ENCODE measurements at regions not wholly inside any gene's neighbourhood (a gene's known extent, or its start where the extent isn't known, plus 50 kb on each side); places are given as distances from the start of the nearest gene placed in this dataset.

GRCh38 chr20:11221046-11221445 lies 547.2 kb upstream of the JAG1 start:
- Histone ChIP-seq H3K9ac (ENCODE audit: low read length in 5 of 5) (no peak overlapping the region), H3K4me3 (ENCODE audit: low read depth in 1 of 5, low read length in 5 of 5) (no peak overlapping the region), H3K9me3 (ENCODE audit: control insufficient read depth in 5 of 5, low read length in 5 of 5) (no peaks in the 10 kb centered on the region), H3K4me1 (ENCODE audit: control insufficient read depth in 5 of 5, insufficient read depth in 5 of 5, low read length in 5 of 5) (peaks cover 0 to 18% (median 9%) of the 10 kb centered on the region in 5 donors), H3K27me3 (ENCODE audit: control insufficient read depth in 5 of 5, insufficient read depth in 4 of 5, low read length in 5 of 5) (no peaks in the 10 kb centered on the region), H3K27ac (ENCODE audit: low read depth, low read length) (no peak overlapping the region), H3K36me3 (ENCODE audit: control insufficient read depth in 5 of 5, insufficient read depth in 5 of 5, low read length in 5 of 5) (no peaks in the 10 kb centered on the region)

- Histone ChIP-seq H3K36me3 (ENCODE audit: control insufficient read depth in 5 of 5, insufficient read depth in 5 of 5, low read length in 5 of 5) (no peaks in the 10 kb centered on the region), H3K9me3 (ENCODE audit: control insufficient read depth in 5 of 5, low read length in 5 of 5) (no peaks in the 10 kb centered on the region), H3K4me3 (ENCODE audit: low read depth in 1 of 5, low read length in 5 of 5) (no peak overlapping the region), H3K9ac (ENCODE audit: low read length in 5 of 5) (no peak overlapping the region), H3K4me1 (ENCODE audit: control insufficient read depth in 5 of 5, insufficient read depth in 5 of 5, low read length in 5 of 5) (peaks cover 0 to 9% (median under 1%) of the 10 kb centered on the region in 5 donors), H3K27me3 (ENCODE audit: control insufficient read depth in 5 of 5, insufficient read depth in 4 of 5, low read length in 5 of 5) (no peaks in the 10 kb centered on the region), H3K27ac (ENCODE audit: low read depth, low read length) (no peak overlapping the region)
Observed at GRCh38 chr20:11222243-11222642, 548.4 kb upstream of the JAG1 start.

- Histone ChIP-seq H3K27ac (ENCODE audit: low read depth, low read length) (no peak overlapping the region), H3K36me3 (ENCODE audit: control insufficient read depth in 5 of 5, insufficient read depth in 5 of 5, low read length in 5 of 5) (no peaks in the 10 kb centered on the region), H3K4me3 (ENCODE audit: low read depth in 1 of 5, low read length in 5 of 5) (no peak overlapping the region), H3K9ac (ENCODE audit: low read length in 5 of 5) (no peak overlapping the region), H3K4me1 (ENCODE audit: control insufficient read depth in 5 of 5, insufficient read depth in 5 of 5, low read length in 5 of 5) (peaks cover 0 to 8% (median 5%) of the 10 kb centered on the region in 5 donors), H3K9me3 (ENCODE audit: control insufficient read depth in 5 of 5, low read length in 5 of 5) (no peaks in the 10 kb centered on the region), H3K27me3 (ENCODE audit: control insufficient read depth in 5 of 5, insufficient read depth in 4 of 5, low read length in 5 of 5) (no peaks in the 10 kb centered on the region)
Observed at GRCh38 chr20:11227602-11228001, 553.8 kb upstream of the JAG1 start.

- Histone ChIP-seq H3K36me3 (ENCODE audit: control insufficient read depth in 5 of 5, insufficient read depth in 5 of 5, low read length in 5 of 5) (no peaks in the 10 kb centered on the region), H3K9me3 (ENCODE audit: control insufficient read depth in 5 of 5, low read length in 5 of 5) (no peaks in the 10 kb centered on the region), H3K27me3 (ENCODE audit: control insufficient read depth in 5 of 5, insufficient read depth in 4 of 5, low read length in 5 of 5) (no peaks in the 10 kb centered on the region), H3K4me1 (ENCODE audit: control insufficient read depth in 5 of 5, insufficient read depth in 5 of 5, low read length in 5 of 5) (peaks cover 0 to 13% (median 5%) of the 10 kb centered on the region in 5 donors), H3K9ac (ENCODE audit: low read length in 5 of 5) (no peak overlapping the region), H3K27ac (ENCODE audit: low read depth, low read length) (peak overlapping the region; percentile 21), H3K4me3 (ENCODE audit: low read depth in 1 of 5, low read length in 5 of 5) (no peak overlapping the region)
Observed at GRCh38 chr20:11229772-11230171, 556.0 kb upstream of the JAG1 start.

GRCh38 chr20:11230999-11231398 lies 557.2 kb upstream of the JAG1 start:
- no peaks in the 10 kb centered on the region for H3K9me3 ChIP-seq (ENCODE audit: control insufficient read depth in 5 of 5, low read length in 5 of 5)

GRCh38 chr20:11231742-11232648 lies 558.2 kb upstream of the JAG1 start:
- H3K4me3 ChIP-seq (ENCODE audit: low read depth in 1 of 5, low read length in 5 of 5) = no peak overlapping the region
- H3K4me1 ChIP-seq (ENCODE audit: control insufficient read depth in 5 of 5, insufficient read depth in 5 of 5, low read length in 5 of 5) = peaks cover 0 to 15% (median 5%) of the 10 kb centered on the region in 5 donors
- H3K9me3 ChIP-seq (ENCODE audit: control insufficient read depth in 5 of 5, low read length in 5 of 5) = no peaks in the 10 kb centered on the region
- no peak overlapping the region for H3K9ac ChIP-seq (ENCODE audit: low read length in 5 of 5)
- H3K27me3 ChIP-seq (ENCODE audit: control insufficient read depth in 5 of 5, insufficient read depth in 4 of 5, low read length in 5 of 5) = no peaks in the 10 kb centered on the region
- H3K36me3 ChIP-seq (ENCODE audit: control insufficient read depth in 5 of 5, insufficient read depth in 5 of 5, low read length in 5 of 5) = no peaks in the 10 kb centered on the region
- no peak overlapping the region for H3K27ac ChIP-seq (ENCODE audit: low read depth, low read length)

More at GRCh38 chr20:11230999-11231398, 557.2 kb upstream of the JAG1 start:
- H3K4me1 ChIP-seq (ENCODE audit: control insufficient read depth in 5 of 5, insufficient read depth in 5 of 5, low read length in 5 of 5) = peaks cover 0 to 15% (median 5%) of the 10 kb centered on the region in 5 donors
- no peak overlapping the region for H3K4me3 ChIP-seq (ENCODE audit: low read depth in 1 of 5, low read length in 5 of 5)
- no peak overlapping the region for H3K9ac ChIP-seq (ENCODE audit: low read length in 5 of 5)
- no peaks in the 10 kb centered on the region for H3K27me3 ChIP-seq (ENCODE audit: control insufficient read depth in 5 of 5, insufficient read depth in 4 of 5, low read length in 5 of 5)
- H3K27ac ChIP-seq (ENCODE audit: low read depth, low read length) = no peak overlapping the region
- no peaks in the 10 kb centered on the region for H3K36me3 ChIP-seq (ENCODE audit: control insufficient read depth in 5 of 5, insufficient read depth in 5 of 5, low read length in 5 of 5)

GRCh38 chr20:11232896-11233295 lies 559.1 kb upstream of the JAG1 start:
- Histone ChIP-seq H3K9me3 (ENCODE audit: control insufficient read depth in 5 of 5, low read length in 5 of 5) (no peaks in the 10 kb centered on the region), H3K4me3 (ENCODE audit: low read depth in 1 of 5, low read length in 5 of 5) (no peak overlapping the region), H3K27me3 (ENCODE audit: control insufficient read depth in 5 of 5, insufficient read depth in 4 of 5, low read length in 5 of 5) (no peaks in the 10 kb centered on the region), H3K27ac (ENCODE audit: low read depth, low read length) (no peak overlapping the region), H3K4me1 (ENCODE audit: control insufficient read depth in 5 of 5, insufficient read depth in 5 of 5, low read length in 5 of 5) (peaks cover 0 to 15% (median 5%) of the 10 kb centered on the region in 5 donors), H3K36me3 (ENCODE audit: control insufficient read depth in 5 of 5, insufficient read depth in 5 of 5, low read length in 5 of 5) (no peaks in the 10 kb centered on the region), H3K9ac (ENCODE audit: low read length in 5 of 5) (no peak overlapping the region)

GRCh38 chr20:11234181-11234580 lies 560.4 kb upstream of the JAG1 start:
- H3K27ac ChIP-seq (ENCODE audit: low read depth, low read length) = no peak overlapping the region
- no peak overlapping the region for H3K4me3 ChIP-seq (ENCODE audit: low read depth in 1 of 5, low read length in 5 of 5)
- H3K9ac ChIP-seq (ENCODE audit: low read length in 5 of 5) = no peak overlapping the region

GRCh38 chr20:11234608-11235007 lies 560.8 kb upstream of the JAG1 start:
- Histone ChIP-seq H3K4me3 (ENCODE audit: low read depth in 1 of 5, low read length in 5 of 5) (no peak overlapping the region), H3K4me1 (ENCODE audit: control insufficient read depth in 5 of 5, insufficient read depth in 5 of 5, low read length in 5 of 5) (peaks cover 0 to 13% (median 4%) of the 10 kb centered on the region in 5 donors), H3K9ac (ENCODE audit: low read length in 5 of 5) (no peak overlapping the region), H3K9me3 (ENCODE audit: control insufficient read depth in 5 of 5, low read length in 5 of 5) (no peaks in the 10 kb centered on the region), H3K27ac (ENCODE audit: low read depth, low read length) (no peak overlapping the region), H3K27me3 (ENCODE audit: control insufficient read depth in 5 of 5, insufficient read depth in 4 of 5, low read length in 5 of 5) (no peaks in the 10 kb centered on the region), H3K36me3 (ENCODE audit: control insufficient read depth in 5 of 5, insufficient read depth in 5 of 5, low read length in 5 of 5) (no peaks in the 10 kb centered on the region)

More at GRCh38 chr20:11234181-11234580, 560.4 kb upstream of the JAG1 start:
- H3K4me1 ChIP-seq (ENCODE audit: control insufficient read depth in 5 of 5, insufficient read depth in 5 of 5, low read length in 5 of 5) = peaks cover 0 to 15% (median 5%) of the 10 kb centered on the region in 5 donors
- no peaks in the 10 kb centered on the region for H3K36me3 ChIP-seq (ENCODE audit: control insufficient read depth in 5 of 5, insufficient read depth in 5 of 5, low read length in 5 of 5)
- H3K9me3 ChIP-seq (ENCODE audit: control insufficient read depth in 5 of 5, low read length in 5 of 5) = no peaks in the 10 kb centered on the region
- no peaks in the 10 kb centered on the region for H3K27me3 ChIP-seq (ENCODE audit: control insufficient read depth in 5 of 5, insufficient read depth in 4 of 5, low read length in 5 of 5)

GRCh38 chr20:11235058-11235457 lies 561.3 kb upstream of the JAG1 start:
- no peaks in the 10 kb centered on the region for H3K9me3 ChIP-seq (ENCODE audit: control insufficient read depth in 5 of 5, low read length in 5 of 5)
- H3K9ac ChIP-seq (ENCODE audit: low read length in 5 of 5) = no peak overlapping the region
- no peaks in the 10 kb centered on the region for H3K27me3 ChIP-seq (ENCODE audit: control insufficient read depth in 5 of 5, insufficient read depth in 4 of 5, low read length in 5 of 5)
- peaks cover 0 to 8% (median 0%) of the 10 kb centered on the region in 5 donors for H3K4me1 ChIP-seq (ENCODE audit: control insufficient read depth in 5 of 5, insufficient read depth in 5 of 5, low read length in 5 of 5)
- no peak overlapping the region for H3K4me3 ChIP-seq (ENCODE audit: low read depth in 1 of 5, low read length in 5 of 5)
- no peak overlapping the region for H3K27ac ChIP-seq (ENCODE audit: low read depth, low read length)
- H3K36me3 ChIP-seq (ENCODE audit: control insufficient read depth in 5 of 5, insufficient read depth in 5 of 5, low read length in 5 of 5) = no peaks in the 10 kb centered on the region

All from subcutaneous abdominal adipose tissue (tissue), 5 donors.